ENCODE measurements at regions not wholly inside any gene's neighbourhood (a gene's known extent, or its start where the extent isn't known, plus 50 kb on each side); places are given as distances from the start of the nearest gene placed in this dataset.

- no TSS peak for BruUV-seq (replicated peaks)
- Histone ChIP-seq H3K36me3 (replicated peaks in 1 of 2; ENCODE audit: control insufficient read depth in 1 of 2, insufficient read depth in 2 of 2, low read length in 2 of 2) (no peaks in the 10 kb centered on the region), H3K9me3 (ENCODE audit: low read length) (no peaks in the 10 kb centered on the region), H3K4me1 (ENCODE audit: insufficient read depth, low read length) (no peaks in the 10 kb centered on the region), H2AFZ (ENCODE audit: low read length) (no peak overlapping the region), H3K9ac (ENCODE audit: insufficient read depth, low read depth, low read length) (no peak overlapping the region), H3K27ac (ENCODE audit: extremely low read length, insufficient read depth, low read length) (no peak overlapping the region), H3K79me2 (ENCODE audit: insufficient read depth, low read length) (no peaks in the 10 kb centered on the region), H3K27me3 (ENCODE audit: control insufficient read depth in 1 of 2, insufficient read depth in 2 of 2, low read length in 2 of 2) (peaks cover 0 to 27% of the 10 kb centered on the region in 2 experiments; a peak in 3 of 5 replicates), H3K4me2 (ENCODE audit: low read depth, low read length) (no peak overlapping the region), H3K4me3 (replicated peaks in 1 of 3; ENCODE audit: insufficient read depth in 1 of 3, low read depth in 2 of 3, low read length in 3 of 3) (no peak overlapping the region), H4K20me1 (ENCODE audit: insufficient read depth, low read length) (no peaks in the 10 kb centered on the region)
- CTCF ChIA-PET (ENCODE audit: low intra/inter-chr PET ratio, low total read pairs), result no interaction called here
- intact Hi-C loops (cut with micrococcal nuclease; ENCODE audit: unreplicated experiment), result no loop called here
- in situ Hi-C loops (cut with HindIII; ENCODE audit: extremely low pct_ligation_motif_present, low pct_unique_long_range_greater_than_20kb), result loop anchor here (25.0 kb wide), 1 partner anchor 866 kb away; no protein-coding TSS in a partner anchor
- 0% methylated on average over 1 of the region's 1 CpG for WGBS (ENCODE audit: low lambda C conversion rate)
- DNase-seq (ENCODE audit: low spot score) (no peak), ATAC-seq (no peak), FAIRE-seq (no peak)
- POLR2A ChIA-PET, result no interaction called here
- no peak for TF ChIP-seq JARID2 (CRISPR knock-in tag; IDR thresholded peaks at IDR 0.05; ENCODE audit: insufficient replicate concordance)
- TF ChIP-seq ZNF382 (CRISPR knock-in tag; IDR thresholded peaks at IDR 0.05; ENCODE audit: borderline replicate concordance), result no peak
These were observed 86.7 kb downstream of the TNFAIP3 start for GRCh38 chr6:137953761-137954160.

- no peaks in the 10 kb centered on the region for H4K20me1 ChIP-seq (ENCODE audit: insufficient read depth, low read length)
- POLR2A ChIA-PET, result no interaction called here
- H3K27me3 ChIP-seq (ENCODE audit: control insufficient read depth in 1 of 2, insufficient read depth in 2 of 2, low read length in 2 of 2), result peaks cover 0 to 26% of the 10 kb centered on the region in 2 experiments; a peak in 3 of 5 replicates
- H3K4me3 ChIP-seq (replicated peaks in 1 of 3; ENCODE audit: insufficient read depth in 1 of 3, low read depth in 2 of 3, low read length in 3 of 3), result no peak overlapping the region
- DNase-seq (ENCODE audit: low spot score), result no peak
- WGBS (ENCODE audit: low lambda C conversion rate), result 9% methylated on average over 2 of the region's 2 CpGs
- CTCF ChIA-PET (ENCODE audit: low intra/inter-chr PET ratio, low total read pairs), result no interaction called here
- no peaks in the 10 kb centered on the region for H3K9me3 ChIP-seq (ENCODE audit: low read length)
- H3K4me2 ChIP-seq (ENCODE audit: low read depth, low read length), result no peak overlapping the region
- no peaks in the 10 kb centered on the region for H3K36me3 ChIP-seq (replicated peaks in 1 of 2; ENCODE audit: control insufficient read depth in 1 of 2, insufficient read depth in 2 of 2, low read length in 2 of 2)
- no peak for TF ChIP-seq TOPORS (CRISPR knock-in tag; IDR thresholded peaks at IDR 0.05)
- TF ChIP-seq ARID3A (IDR thresholded peaks at IDR 0.05; ENCODE audit: low read depth, low read length), result no peak
- TF ChIP-seq HHEX (CRISPR knock-in tag; IDR thresholded peaks at IDR 0.05), result no peak
- TF ChIP-seq ZNF292 (CRISPR knock-in tag; IDR thresholded peaks at IDR 0.05; ENCODE audit: borderline replicate concordance, low read depth), result no peak
- TF ChIP-seq DNMT3B (CRISPR knock-in tag; conservative IDR thresholded peaks at IDR 0.05), result no peak
- TF ChIP-seq CCAR2 (optimal IDR thresholded peaks at IDR 0.05; ENCODE audit: low read depth, low read length), result no peak
- TF ChIP-seq MXI1 (IDR thresholded peaks at IDR 0.05; ENCODE audit: borderline replicate concordance, low read depth, low read length), result no peak
- no peak for TF ChIP-seq SIX1 (CRISPR knock-in tag; IDR thresholded peaks at IDR 0.05; ENCODE audit: borderline replicate concordance)
- TF ChIP-seq ELF1 (CRISPR knock-in tag; IDR thresholded peaks at IDR 0.05), result no peak
- no peak for TF ChIP-seq SATB2 (CRISPR knock-in tag; IDR thresholded peaks at IDR 0.05)
- no peak for TF ChIP-seq STAG1 (CRISPR knock-in tag; IDR thresholded peaks at IDR 0.05)
- TF ChIP-seq MTF2 (CRISPR knock-in tag; IDR thresholded peaks at IDR 0.05; ENCODE audit: borderline replicate concordance), result no peak
- H3K79me2 ChIP-seq (ENCODE audit: insufficient read depth, low read length), result no peaks in the 10 kb centered on the region
- in situ Hi-C loops (cut with HindIII; ENCODE audit: extremely low pct_ligation_motif_present, low pct_unique_long_range_greater_than_20kb) (loop anchor here (25.0 kb wide), 1 partner anchor 867 kb away; no protein-coding TSS in a partner anchor), intact Hi-C loops (cut with micrococcal nuclease; ENCODE audit: unreplicated experiment) (no loop called here)
- H2AFZ ChIP-seq (ENCODE audit: low read length), result no peak overlapping the region
- no peak overlapping the region for H3K27ac ChIP-seq (ENCODE audit: extremely low read length, insufficient read depth, low read length)
- FAIRE-seq, result no peak
- no peak overlapping the region for H3K9ac ChIP-seq (ENCODE audit: insufficient read depth, low read depth, low read length)
- no peak for ATAC-seq
- H3K4me1 ChIP-seq (ENCODE audit: insufficient read depth, low read length), result no peaks in the 10 kb centered on the region
- BruUV-seq (replicated peaks), result no TSS peak
These were observed 87.2 kb downstream of the TNFAIP3 start for GRCh38 chr6:137954253-137954652.
